ENCODE measurements at regions not wholly inside any gene's neighbourhood (a gene's known extent, or its start where the extent isn't known, plus 50 kb on each side); places are given as distances from the start of the nearest gene placed in this dataset.
"Not testable (repeated sequence)": the region's sequence is repeated elsewhere in the genome, so short reads cannot be mapped to it uniquely, and the experiment has no call there.

DNA sequence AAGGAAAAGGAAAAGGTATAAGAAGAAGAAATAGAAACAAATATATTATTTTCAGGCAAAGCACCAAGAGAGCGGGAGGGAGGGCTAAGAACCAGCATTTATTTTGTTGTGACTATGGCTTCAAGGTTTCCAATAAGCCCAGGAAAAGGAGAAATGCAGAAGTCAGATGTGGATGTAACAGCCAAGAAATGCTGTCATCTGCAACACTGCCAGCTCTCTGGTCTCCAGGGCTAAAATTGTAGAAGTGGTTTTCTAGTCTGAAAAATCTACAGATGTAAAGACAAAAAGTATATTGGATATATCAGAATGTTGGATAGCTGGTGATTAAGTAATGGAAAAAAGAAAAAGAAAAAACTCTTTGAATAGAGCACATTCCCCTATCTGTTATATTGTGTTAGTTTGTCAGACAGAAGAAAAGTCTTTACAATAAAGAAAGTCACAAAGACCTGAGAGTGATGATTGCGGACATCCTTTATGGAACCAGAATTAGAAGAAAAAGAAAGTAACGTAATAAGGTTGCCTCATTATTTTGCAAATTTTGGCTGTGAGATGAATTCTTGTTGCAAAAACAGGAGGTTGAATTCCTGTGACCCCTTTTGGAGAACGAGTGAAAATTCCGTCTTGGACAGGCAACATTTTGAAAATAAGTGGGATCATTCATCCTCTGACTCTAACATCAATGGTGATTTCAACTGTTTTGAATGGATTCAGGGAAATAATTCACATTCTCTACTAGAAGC is 938.1 kb downstream of the TTLL7 start:
- DNase-seq = no peak

- DNase-seq = no peak
These were observed 938.7 kb downstream of the TTLL7 start for GRCh38 chr1:83060221-83060620.

GRCh38 chr1:83058327-83058726 is 940.6 kb downstream of the TTLL7 start:
- DNase-seq = no peak

GRCh38 chr1:83055391-83056170 is 943.4 kb downstream of the TTLL7 start:
- DNase-seq = no peak

DNA sequence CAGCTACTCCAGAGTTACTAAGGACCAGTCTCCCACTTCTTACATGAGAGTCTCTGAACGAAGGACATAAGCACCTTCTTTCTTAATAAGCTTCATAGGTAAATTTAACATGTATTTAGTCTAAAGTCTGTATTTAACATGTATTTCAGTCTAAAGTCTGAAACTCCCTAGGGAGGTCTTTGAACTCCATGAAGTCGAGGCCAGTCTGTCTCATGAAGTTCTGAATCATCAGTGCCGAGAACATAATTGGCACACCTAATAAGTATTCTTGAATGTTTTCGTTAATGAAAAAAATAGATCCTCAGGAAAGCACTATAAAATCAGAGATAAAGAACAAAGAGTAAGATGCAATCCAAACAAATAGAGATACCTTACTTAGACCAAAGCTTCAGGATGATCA is 945.5 kb downstream of the TTLL7 start:
- DNase-seq = no peak

DNA sequence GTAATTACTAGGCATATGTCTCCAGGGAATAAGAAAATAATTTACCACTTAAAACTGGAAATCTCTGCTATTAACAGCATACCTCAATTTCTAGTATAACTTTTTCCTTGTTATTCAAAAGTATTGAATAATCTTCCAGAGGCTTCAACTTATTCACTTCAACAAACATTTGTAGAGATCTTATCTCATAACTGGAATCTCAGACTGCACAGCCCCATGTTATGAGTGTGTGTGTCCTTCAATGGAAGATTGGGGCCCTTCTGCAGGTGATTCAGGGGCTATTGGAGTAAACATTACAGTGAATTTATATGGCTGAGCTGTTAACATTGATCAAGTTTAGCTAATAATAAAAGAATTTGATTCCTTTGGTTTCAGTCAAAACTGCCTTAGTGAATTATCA is 946.1 kb downstream of the TTLL7 start:
- no peak for DNase-seq

DNA sequence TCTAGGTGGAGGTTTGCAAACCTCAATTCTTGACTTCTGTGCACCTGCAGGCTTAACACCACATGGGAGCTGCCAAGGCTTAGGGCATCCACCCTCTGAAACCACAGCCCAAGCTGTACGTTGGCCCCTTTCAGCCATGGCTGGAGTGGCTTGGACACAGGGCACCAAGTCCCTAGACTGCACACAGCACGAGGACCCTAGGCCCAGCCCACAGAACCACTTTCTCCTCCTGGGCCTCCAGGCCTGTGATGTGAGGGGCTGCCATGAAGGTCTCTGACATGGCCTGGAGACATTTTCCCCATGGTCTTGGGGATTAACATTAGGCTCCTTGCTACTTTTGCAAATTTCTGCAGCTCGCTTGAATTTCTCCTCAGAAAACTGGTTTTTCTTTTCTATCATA is 947.9 kb downstream of the TTLL7 start:
- not testable (repeated sequence) for DNase-seq

DNA sequence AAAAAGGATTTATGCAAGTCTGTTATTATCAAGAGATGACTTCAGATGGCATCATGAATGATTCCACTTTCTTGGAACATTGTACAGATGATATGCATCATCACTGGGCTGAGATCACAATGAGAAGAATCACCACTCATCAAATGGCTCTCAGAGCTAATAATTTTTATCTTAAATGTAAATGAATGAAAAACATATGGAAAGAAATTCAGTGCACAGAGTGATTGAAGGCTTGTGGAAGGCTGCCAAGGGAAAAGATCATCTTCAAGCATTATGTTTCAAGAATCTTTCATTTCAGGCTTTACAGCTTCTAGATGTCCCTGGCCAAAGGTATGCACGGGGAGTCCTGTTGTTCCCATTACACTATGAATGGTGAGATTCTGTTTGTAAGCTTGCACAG is 955.7 kb downstream of the TTLL7 start:
- no peak for DNase-seq

- DNase-seq = not testable (repeated sequence)
These were observed 959.8 kb downstream of the TTLL7 start for GRCh38 chr1:83039091-83039490.

GRCh38 chr1:83034851-83035250 is 964.1 kb downstream of the TTLL7 start:
- no peak for DNase-seq

GRCh38 chr1:83033682-83034081 is 965.2 kb downstream of the TTLL7 start:
- no peak for DNase-seq

DNA sequence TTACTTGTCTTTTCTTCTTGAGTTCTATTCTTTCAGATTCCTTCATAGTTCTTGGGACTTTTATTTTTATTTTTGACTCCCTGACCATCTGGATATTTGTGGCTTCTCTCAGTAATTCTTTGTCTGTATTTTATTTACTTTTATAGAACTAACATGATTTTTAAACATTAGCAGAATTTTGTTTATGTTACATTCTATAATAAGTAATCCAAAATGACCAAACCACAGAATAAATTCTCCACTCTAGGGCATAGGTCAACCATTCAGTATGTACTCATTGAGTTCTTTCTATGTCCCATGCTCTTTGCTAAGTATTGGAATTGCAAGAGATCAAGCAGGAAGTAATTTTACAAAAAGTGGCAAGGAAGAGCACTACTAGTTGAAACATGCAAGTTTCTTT is 969.0 kb downstream of the TTLL7 start:
- no peak for DNase-seq

DNA sequence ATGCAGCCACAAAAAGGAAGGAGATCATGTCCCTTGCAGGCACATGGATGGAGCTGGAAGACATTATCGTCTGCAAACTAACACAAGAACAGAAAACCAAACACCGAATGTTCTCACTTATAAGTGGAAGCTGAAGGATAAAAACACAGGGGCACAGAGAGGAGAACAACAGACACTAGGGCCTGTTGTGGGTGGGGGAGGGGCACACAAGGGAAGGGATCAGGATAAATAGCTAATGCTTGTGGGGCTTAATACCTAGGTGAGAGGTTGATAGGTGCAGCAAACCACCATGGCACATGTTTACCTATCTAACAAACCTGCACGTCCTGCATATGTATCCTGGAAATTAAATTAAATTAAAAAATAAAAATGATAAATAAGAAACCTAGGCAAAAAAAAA is 969.9 kb downstream of the TTLL7 start:
- DNase-seq = no peak

DNA sequence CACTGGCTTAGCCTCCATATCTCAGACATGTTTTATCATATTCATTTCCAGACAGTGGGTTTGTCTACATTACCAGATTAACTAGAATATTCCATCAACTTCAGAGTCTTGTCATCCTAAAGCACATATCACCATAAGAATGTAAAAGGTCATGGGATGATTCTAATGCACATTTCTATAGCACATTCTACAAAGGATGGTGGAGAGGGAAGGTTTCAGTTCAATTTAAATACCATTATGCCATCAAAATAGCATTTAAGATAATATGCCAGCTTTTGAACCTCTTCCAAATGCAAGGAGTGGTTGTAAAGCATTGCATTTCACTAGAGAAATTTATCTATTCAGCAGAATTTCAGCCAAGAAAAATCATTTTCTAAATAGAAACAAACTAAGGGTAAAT is 970.5 kb downstream of the TTLL7 start:
- DNase-seq = no peak

GRCh38 chr1:83027511-83027910 is 971.4 kb downstream of the TTLL7 start:
- no peak for DNase-seq

DNA sequence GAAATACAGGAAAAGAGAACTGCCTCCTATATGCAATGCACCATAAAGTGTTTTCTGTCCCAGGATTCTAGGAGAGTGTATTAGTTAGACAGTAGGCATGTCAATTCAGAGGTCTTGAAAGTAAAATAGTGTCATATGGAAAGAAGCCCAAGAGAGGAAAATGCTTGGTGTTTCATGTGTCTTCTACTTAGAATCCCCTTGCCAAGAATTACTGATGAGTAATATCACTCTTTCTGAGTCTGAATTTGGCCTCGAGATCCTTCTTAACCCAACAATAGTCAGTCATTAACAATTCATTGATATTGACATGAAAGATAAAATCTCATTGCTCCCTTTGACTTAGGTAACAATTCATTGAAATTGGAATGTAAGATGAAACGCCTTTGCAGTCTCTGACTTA is 972.2 kb downstream of the TTLL7 start:
- no peak for DNase-seq

DNA sequence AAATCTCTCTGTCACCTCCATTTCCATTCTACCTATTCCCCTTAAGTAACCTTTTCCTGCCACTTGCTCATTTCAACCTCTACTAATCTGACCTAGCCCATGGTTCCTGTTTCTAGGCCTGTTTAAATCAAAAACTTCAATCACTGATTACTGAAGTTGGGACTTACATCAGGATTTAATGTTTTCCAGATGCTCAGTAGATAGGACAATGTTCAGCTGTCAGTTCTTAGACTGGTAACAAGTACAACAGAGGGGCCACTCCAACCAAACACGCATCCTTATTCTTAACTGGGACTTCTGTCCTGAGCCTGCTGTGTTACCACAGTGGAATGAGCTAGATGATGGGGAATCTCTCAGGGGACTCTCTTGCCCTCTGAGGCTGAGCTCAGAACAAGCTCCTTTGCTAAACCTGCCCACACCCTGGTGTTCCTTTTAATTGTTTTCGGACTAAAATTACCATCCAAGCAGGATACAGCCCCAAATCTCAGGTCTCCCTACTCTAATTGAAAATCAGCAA is 974.6 kb downstream of the TTLL7 start:
- no peak for DNase-seq

DNA sequence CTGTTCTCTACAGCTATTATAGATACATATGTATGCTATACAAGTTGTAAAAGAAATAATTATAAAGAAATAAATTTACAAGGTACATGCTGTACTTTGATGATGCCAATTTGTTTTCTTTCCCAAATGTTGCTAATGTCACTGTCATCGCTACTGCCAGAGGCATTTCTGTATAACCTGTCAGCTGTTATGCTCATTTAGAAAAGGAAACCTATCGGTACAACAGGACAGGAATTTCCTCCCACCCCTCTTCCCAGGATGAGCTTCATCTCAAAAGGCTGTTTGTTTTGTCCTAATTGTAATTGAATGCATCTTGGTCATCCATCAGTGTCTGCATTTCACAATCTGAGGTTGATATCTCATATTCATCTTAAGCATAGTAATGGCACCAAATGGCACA is 975.7 kb downstream of the TTLL7 start:
- DNase-seq = no peak

GRCh38 chr1:83022206-83022605 is 976.7 kb downstream of the TTLL7 start:
- no peak for DNase-seq

DNA sequence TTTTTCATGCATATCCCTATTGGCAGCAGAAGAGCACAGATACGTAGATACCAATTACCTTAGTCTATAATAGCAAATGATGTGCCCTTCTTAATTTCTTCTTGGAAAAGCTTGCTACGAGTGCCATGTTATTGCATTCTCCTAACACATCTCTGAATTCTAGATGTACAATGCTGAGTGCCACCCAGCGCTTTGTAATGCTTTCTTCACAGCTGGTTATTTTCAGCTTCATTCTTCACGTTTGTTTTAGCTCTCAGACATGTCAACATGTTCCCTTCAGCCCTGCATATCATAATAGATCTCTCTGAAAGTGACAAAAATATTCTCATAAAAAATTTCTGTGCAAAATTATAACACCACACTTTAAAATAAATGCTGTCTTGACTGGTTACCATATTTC is 981.2 kb downstream of the TTLL7 start:
- DNase-seq = no peak

GRCh38 chr1:83017276-83017675 is 981.7 kb downstream of the TTLL7 start:
- no peak for DNase-seq

DNA sequence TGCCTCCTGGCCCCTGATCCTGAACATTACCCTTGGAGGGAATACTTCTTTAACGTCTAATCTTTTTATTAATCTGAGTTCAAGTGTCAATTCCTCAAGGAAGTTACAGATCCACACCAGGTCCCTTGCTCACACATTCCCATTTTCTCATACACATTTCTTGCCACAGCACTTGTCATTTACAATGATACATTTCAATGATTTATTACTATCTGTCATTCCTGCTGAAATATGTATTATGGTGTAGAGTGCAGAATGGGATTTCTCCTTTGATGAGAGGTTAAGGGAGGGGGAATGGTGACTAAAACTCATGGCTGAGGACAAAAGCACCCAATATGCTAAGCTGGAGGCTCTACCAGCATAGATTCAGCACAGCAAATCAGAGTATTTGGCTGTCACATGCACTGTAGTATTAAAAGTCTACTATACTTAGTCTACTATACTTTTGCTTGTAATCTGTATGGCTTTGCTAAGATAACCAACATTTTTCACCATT is 982.5 kb downstream of the TTLL7 start:
- DNase-seq = no peak

- DNase-seq = no peak
These were observed 983.8 kb downstream of the TTLL7 start for GRCh38 chr1:83015163-83015562.

DNA sequence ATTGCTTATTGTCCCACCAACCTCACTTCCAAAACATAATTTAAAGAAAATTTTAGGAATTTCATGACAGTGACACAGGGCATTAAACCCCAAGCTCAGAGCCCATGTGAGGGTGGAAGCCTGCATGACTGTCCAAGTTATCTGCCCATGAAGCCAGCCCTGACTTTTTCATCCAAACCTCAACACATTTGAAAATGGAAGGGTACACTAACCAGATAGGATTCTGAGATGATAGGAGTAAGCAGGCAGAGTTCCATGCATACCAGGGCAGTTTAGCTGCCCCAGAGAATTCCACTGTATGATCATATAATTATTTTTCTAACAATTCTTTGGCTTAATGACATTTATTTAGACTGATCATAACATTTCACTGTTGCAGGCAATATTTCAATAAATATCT is 986.0 kb downstream of the TTLL7 start:
- DNase-seq = no peak

Measured in stimulated activated CD8-positive, alpha-beta memory T cell treated with anti-CD3 and anti-CD28 coated beads, Interleukin-4, amount 100 ng/mL, for 48 hours (primary cell).